Astrocyte of the spinal cord (primary cell): ENCODE measurements at regions not wholly inside any gene's neighbourhood (a gene's known extent, or its start where the extent isn't known, plus 50 kb on each side); places are given as distances from the start of the nearest gene placed in this dataset.

Experiments used
- DNase-seq: peaks from one replicate; pipeline ENCODE4 v3.0.0; 2011; ENCODE audit warnings: low read depth, low spot score
- H3K4me3 ChIP-seq: 2 replicates; pipeline ENCODE4 v1.5.1; 2011; ENCODE audit warnings: low read depth, mild to moderate bottlenecking, low read length, moderate library complexity
- CTCF ChIP-seq: IDR thresholded peaks from 2 replicates; pipeline ENCODE4 v1.5.1; 2012; ENCODE audit warnings: low read depth, mild to moderate bottlenecking, low read length, inconsistent platforms
- in situ Hi-C: cut with HindIII; loops from 2 replicates; pipeline ENCODE4 v1.10.0; 2017; ENCODE audit warnings: low sequenced_read_pairs

- in situ Hi-C loops = no loop called here
- no peak for TF ChIP-seq CTCF
- DNase-seq = no peak
- no peak overlapping the region for H3K4me3 ChIP-seq
Observed at GRCh38 chr18:64436111-64436510, 287.2 kb upstream of the LINC00305 start.

- no peak for TF ChIP-seq CTCF
- H3K4me3 ChIP-seq = no peak overlapping the region
- no peak for DNase-seq
- in situ Hi-C loops = no loop called here
Observed at GRCh38 chr18:64419156-64419555, 270.3 kb upstream of the LINC00305 start.

GRCh38 chr18:64416990-64417389, 268.1 kb upstream of the LINC00305 start:
- no peak overlapping the region for H3K4me3 ChIP-seq
- DNase-seq = no peak
- in situ Hi-C loops = no loop called here
- TF ChIP-seq CTCF = no peak

GRCh38 chr18:64415218-64415617, 266.3 kb upstream of the LINC00305 start:
- H3K4me3 ChIP-seq = no peak overlapping the region
- no peak for DNase-seq
- TF ChIP-seq CTCF = no peak
- in situ Hi-C loops = no loop called here

- no peak overlapping the region for H3K4me3 ChIP-seq
- no peak for DNase-seq
- no peak for TF ChIP-seq CTCF
- in situ Hi-C loops = no loop called here
Observed at GRCh38 chr18:64410685-64411084, 261.8 kb upstream of the LINC00305 start.

GRCh38 chr18:64409511-64409910, 260.6 kb upstream of the LINC00305 start:
- DNase-seq = peak; percentile 16

More at GRCh38 chr18:64409511-64409910, 260.6 kb upstream of the LINC00305 start:
- H3K4me3 ChIP-seq = no peak overlapping the region
- in situ Hi-C loops = no loop called here
- peak; percentile 43 for TF ChIP-seq CTCF
